Adrenal gland (tissue), 9 donors: ENCODE measurements at regions not wholly inside any gene's neighbourhood (a gene's known extent, or its start where the extent isn't known, plus 50 kb on each side); places are given as distances from the start of the nearest gene placed in this dataset.
A peak's percentile ranks its signal among the peaks of the same experiment; 100 is the strongest.

ENCODE experiments used
- DNase-seq, 7 donors: peaks; one replicate each; pipeline ENCODE4 v3.0.0-alpha.2; 2019 to 2020
- H3K27ac ChIP-seq, 5 donors: fragments of 200-600 bp; sonication (generic) in 4 of 5; 1 replicate in 3 of 5; 2 replicates in 2 of 5; pipeline versions ENCODE4 v1.5.1 to v1.8.0; 2016 to 2020; ENCODE audit warnings: mild to moderate bottlenecking in 1 of 5
- H3K27me3 ChIP-seq: fragments of 200-600 bp; 2 replicates; pipeline ENCODE4 v1.8.0; 2021
- H3K36me3 ChIP-seq, 2 donors: fragments of 200-600 bp; replicated peaks in 1 of 2; 1 replicate in 1 of 2; 2 replicates in 1 of 2; pipeline versions ENCODE4 v1.5.1 to v1.8.0; 2018 to 2022
- H3K4me1 ChIP-seq, 2 donors: fragments of 200-600 bp; replicated peaks in 1 of 2; 1 replicate in 1 of 2; 2 replicates in 1 of 2; pipeline versions ENCODE4 v1.5.1 to v1.8.0; 2018 to 2021
- H3K4me3 ChIP-seq, 4 donors: fragments of 200-600 bp; sonication (generic) in 3 of 4; one replicate each; pipeline ENCODE4 v1.5.1; 2016 to 2018
- H3K9me3 ChIP-seq, 3 donors: fragments of 200-600 bp; sonication (generic) in 1 of 3; replicated peaks in 1 of 3; 1 replicate in 2 of 3; 2 replicates in 1 of 3; pipeline versions ENCODE4 v1.5.1 to v1.8.0; 2016 to 2021
- CTCF ChIP-seq, 6 experiments: fragments of 450-650 bp in 4 of 6; fragments of 200-600 bp in 2 of 6; sonication (generic) in 1 of 6; IDR thresholded peaks; 1 replicate in 5 of 6; 2 replicates in 1 of 6; pipeline versions ENCODE4 v1.5.1 to v1.8.0; 2016 to 2021; ENCODE audit warnings: antibody characterized with exemption in 6 of 6, mild to moderate bottlenecking in 2 of 6, moderate library complexity in 1 of 6
- POLR2A ChIP-seq, 2 donors: fragments of 450-650 bp; IDR thresholded peaks; one replicate each; pipeline ENCODE4 v1.6.1; 2017; ENCODE audit warnings: antibody characterized with exemption in 2 of 2, mild to moderate bottlenecking in 2 of 2, moderate library complexity in 1 of 2
- WGBS, 4 donors: extraction: QIAGEN DNeasy Blood & Tissue Kit in 2 of 4; methylation state at CpG; one replicate each; pipeline versions ENCODE4 v1.1.5 to v1.1.7; 2013 to 2017; 5-methylcytosine and 5-hydroxymethylcytosine counted together
- intact Hi-C, 2 donors: fragments of 100-400 bp; cut with DNase I; formaldehyde crosslinking; loops; one replicate each; pipeline versions ENCODE4 v1.14.1 to v1.15.0; 2022 to 2023
- donor health status: healthy with polysubstance abuse.
- donor health status: Bipolar disorder and iron deficiency.
- donor health status: DM: yes; HTN: yes; CAD: no.
- donor health status: DM: no; HTN: no; CAD: no.
- donor health status: DM: no; HTN: no; CAD: no.

GRCh38 chr6:234706-235372 lies 57.4 kb upstream of the DUSP22 start:
- Histone ChIP-seq H3K9me3 (no peaks in the 10 kb centered on the region), H3K36me3 (no peaks in the 10 kb centered on the region), H3K27ac (no peak overlapping the region), H3K4me3 (no peak overlapping the region), H3K27me3 (no peaks in the 10 kb centered on the region), H3K4me1 (peaks cover 0 to 10% of the 10 kb centered on the region in 2 donors)
- DNase-seq = peak in 1 of 7 donors; percentile 27
- WGBS, 4 donors = 85 to 94% (median 87%) methylated on average over 3 of the region's 3 CpGs
- intact Hi-C loops = no loop called here
- TF ChIP-seq CTCF (IDR thresholded peaks at IDR 0.05) = no peak
- TF ChIP-seq POLR2A (IDR thresholded peaks at IDR 0.05) = no peak

- peak in 5 of 7 donors; percentile 43 to 59 (median 52) for DNase-seq
- peaks cover 0 to 10% of the 10 kb centered on the region in 2 donors for H3K4me1 ChIP-seq
- H3K27me3 ChIP-seq = no peaks in the 10 kb centered on the region
- no peaks in the 10 kb centered on the region for H3K36me3 ChIP-seq
- intact Hi-C loops = no loop called here
- TF ChIP-seq CTCF (IDR thresholded peaks at IDR 0.05) (no peak), POLR2A (IDR thresholded peaks at IDR 0.05) (no peak)
- H3K9me3 ChIP-seq = no peaks in the 10 kb centered on the region
- H3K4me3 ChIP-seq = peak overlapping the region in 3 of 4 donors; percentile 8 to 55 (median 35)
- H3K27ac ChIP-seq = peak overlapping the region; percentile 26 to 72 (median 60)
- 3 to 6% (median 5%) methylated on average over 2 of the region's 2 CpGs for whole genome bisulfite sequencing, 4 donors
Measured at GRCh38 chr6:235763-236360, 56.4 kb upstream of the DUSP22 start.

- peak overlapping the region in 1 of 4 donors; percentile 55 for H3K4me3 ChIP-seq
- WGBS, 4 donors = 64 to 79% (median 71%) methylated on average over 6 of the region's 6 CpGs
- TF ChIP-seq POLR2A (IDR thresholded peaks at IDR 0.05) = no peak
- no peak for TF ChIP-seq CTCF (IDR thresholded peaks at IDR 0.05)
- H3K4me1 ChIP-seq = peaks cover 0 to 10% of the 10 kb centered on the region in 2 donors
- no peaks in the 10 kb centered on the region for H3K36me3 ChIP-seq
- DNase-seq = peak in 1 of 7 donors; percentile 20
- intact Hi-C loops = no loop called here
- H3K27ac ChIP-seq = peak overlapping the region in 3 of 5 donors; percentile 60 to 72 (median 72)
- H3K9me3 ChIP-seq = no peaks in the 10 kb centered on the region
- no peaks in the 10 kb centered on the region for H3K27me3 ChIP-seq
Measured at GRCh38 chr6:236519-236918, 55.8 kb upstream of the DUSP22 start.

DNA sequence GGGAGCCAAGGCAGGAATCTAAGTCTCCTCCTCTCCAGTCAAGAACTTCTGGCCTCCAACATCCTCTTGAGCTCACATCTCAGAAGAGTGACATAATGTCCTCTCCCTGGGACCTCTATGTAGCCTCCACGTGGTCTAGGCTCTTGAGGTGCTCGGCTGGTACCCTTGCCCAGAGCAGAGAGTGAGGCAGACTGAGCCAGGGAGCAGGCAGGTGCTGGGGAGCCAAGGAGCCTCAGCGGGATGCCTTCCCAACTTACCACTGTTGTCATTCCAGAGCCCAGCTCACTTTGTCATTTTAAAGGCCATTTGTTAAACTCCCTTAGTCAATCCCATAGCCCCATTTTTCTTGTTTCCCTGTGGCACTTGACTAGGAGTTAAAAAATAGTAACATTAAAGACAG lies 52.1 kb upstream of the DUSP22 start:
- intact Hi-C loops = no loop called here
- Histone ChIP-seq H3K27ac (no peak overlapping the region), H3K4me3 (no peak overlapping the region), H3K27me3 (no peaks in the 10 kb centered on the region), H3K4me1 (peaks cover 0 to 10% of the 10 kb centered on the region in 2 donors), H3K9me3 (no peaks in the 10 kb centered on the region), H3K36me3 (no peaks in the 10 kb centered on the region)
- TF ChIP-seq CTCF (IDR thresholded peaks at IDR 0.05) = no peak
- no peak for TF ChIP-seq POLR2A (IDR thresholded peaks at IDR 0.05)
- DNase-seq = no peak
- 54 to 84% (median 71%) methylated on average over 2 to 3 of the region's 3 CpGs for WGBS, 4 donors
